H1 (cell line): ENCODE measurements at regions not wholly inside any gene's neighbourhood (a gene's known extent, or its start where the extent isn't known, plus 50 kb on each side); places are given as distances from the start of the nearest gene placed in this dataset.

Experiments used
- CTCF ChIA-PET: fragments of 300-600 bp; sonication (Branson Sonifier 250); formaldehyde crosslinking; loops from one replicate; lab custom pipeline; 2021; ENCODE audit not compliant: partially characterized antibody; lab: Charles Lee
- POLR2A ChIA-PET: fragments of 300-600 bp; sonication (Branson Sonifier 250); formaldehyde crosslinking; loops from one replicate; lab custom pipeline; 2021; ENCODE audit warnings: inconsistent platforms; ENCODE audit not compliant: partially characterized antibody; lab: Charles Lee
- DNase-seq, 2 experiments: peaks; one replicate each; pipeline versions ENCODE4 v3.0.0 to v3.0.0-alpha.2; 2010 to 2022; ENCODE audit warnings: low spot score in 2 of 2, low read depth in 1 of 2, mixed read lengths in 1 of 2
- FAIRE-seq: peaks from 2 replicates; lab custom pipeline; 2011; peaks lifted over from hg19 to GRCh38; lab: Jason Lieb, UNC
- H2AFZ ChIP-seq: 2 replicates; pipeline ENCODE4 v1.8.1; 2012; ENCODE audit warnings: low read length, inconsistent platforms
- H2AK5ac ChIP-seq: 2 replicates; pipeline ENCODE4 v1.6.1; 2013; ENCODE audit warnings: low read depth, low read length
- H2BK120ac ChIP-seq: replicated peaks from 2 replicates; pipeline ENCODE3; 2013; ENCODE audit warnings: low read depth, low read length, inconsistent platforms
- H2BK12ac ChIP-seq: 2 replicates; pipeline ENCODE4 v1.6.1; 2013; ENCODE audit warnings: low read depth, low read length
- H2BK15ac ChIP-seq: 2 replicates; pipeline ENCODE4 v1.6.1; 2013; ENCODE audit warnings: low read length
- H2BK20ac ChIP-seq: 2 replicates; pipeline ENCODE4 v1.6.1; 2013; ENCODE audit warnings: low read length
- H2BK5ac ChIP-seq: 2 replicates; pipeline ENCODE4 v1.6.1; 2013; ENCODE audit warnings: low read depth, low read length
- H3K14ac ChIP-seq: 2 replicates; pipeline ENCODE4 v1.6.1; 2013; ENCODE audit warnings: inconsistent platforms; ENCODE audit not compliant: insufficient read length
- H3K18ac ChIP-seq: 2 replicates; pipeline ENCODE4 v1.6.1; 2013; ENCODE audit warnings: low read length; ENCODE audit errors: extremely low read depth
- H3K23ac ChIP-seq: 2 replicates; pipeline ENCODE4 v1.6.1; 2013; ENCODE audit warnings: inconsistent platforms; ENCODE audit not compliant: insufficient read length
- H3K23me2 ChIP-seq: 2 replicates; pipeline ENCODE4 v1.6.1; 2013; ENCODE audit warnings: low read depth, low read length
- H3K27ac ChIP-seq: 2 replicates; pipeline ENCODE4 v1.6.1; 2011; ENCODE audit warnings: low read depth, low read length, inconsistent platforms
- H3K27me3 ChIP-seq, 4 experiments: replicated peaks in 1 of 4; 1 replicate in 1 of 4; 2 replicates in 3 of 4; pipeline versions ENCODE4 v1.6.1 to v1.8.1; 2011 to 2013; ENCODE audit warnings: low read length in 3 of 4, mild to moderate bottlenecking in 3 of 4, inconsistent platforms in 2 of 4, mixed read lengths in 2 of 4, moderate library complexity in 1 of 4; ENCODE audit not compliant: control insufficient read depth in 3 of 4, insufficient read depth in 3 of 4; ENCODE audit errors: extremely low read depth in 1 of 4
- H3K36me3 ChIP-seq, 4 experiments: 2 replicates each; pipeline versions ENCODE4 v1.6.1 to v1.8.1; 2011 to 2013; ENCODE audit warnings: mild to moderate bottlenecking in 4 of 4, low read length in 3 of 4, moderate library complexity in 2 of 4, control low read depth in 1 of 4, inconsistent platforms in 1 of 4; ENCODE audit not compliant: insufficient read depth in 4 of 4, control insufficient read depth in 2 of 4
- H3K4ac ChIP-seq: replicated peaks from 2 replicates; pipeline ENCODE3; 2013; ENCODE audit warnings: low read length, low read depth, mixed read lengths, inconsistent platforms; ENCODE audit not compliant: insufficient read length
- H3K4me1 ChIP-seq, 4 experiments: replicated peaks in 1 of 4; 1 replicate in 1 of 4; 2 replicates in 3 of 4; pipeline versions ENCODE4 v1.6.1 to v1.8.1; 2011 to 2013; ENCODE audit warnings: low read length in 3 of 4, inconsistent platforms in 2 of 4, mixed read lengths in 1 of 4; ENCODE audit not compliant: insufficient read depth in 4 of 4, control insufficient read depth in 3 of 4
- H3K4me2 ChIP-seq, 2 experiments: 2 replicates each; pipeline versions ENCODE4 v1.6.1 to v1.8.1; 2011 to 2013; ENCODE audit warnings: low read depth in 2 of 2, low read length in 2 of 2, control low read depth in 1 of 2, inconsistent platforms in 1 of 2, mild to moderate bottlenecking in 1 of 2; ENCODE audit not compliant: insufficient read depth in 1 of 2
- H3K4me3 ChIP-seq, 4 experiments: fragments of 200-600, 300-600 bp in 1 of 4; sonication (generic), shearing (Covaris generic), sonication (Bioruptor Twin) in 1 of 4; 2 replicates each; pipeline versions ENCODE4 v1.5.1 to v1.8.1; 2011 to 2016; ENCODE audit warnings: low read length in 4 of 4, low read depth in 3 of 4, control low read depth in 2 of 4, inconsistent platforms in 2 of 4, mild to moderate bottlenecking in 2 of 4, mixed read lengths in 1 of 4, moderate library complexity in 1 of 4; ENCODE audit not compliant: insufficient read depth in 2 of 4; ENCODE audit errors: extremely low read depth in 1 of 4
- H3K56ac ChIP-seq: replicated peaks from 2 replicates; pipeline ENCODE3; 2013; ENCODE audit warnings: low read depth, mild to moderate bottlenecking, mixed read lengths, low read length, inconsistent platforms; ENCODE audit not compliant: insufficient read length
- H3K79me1 ChIP-seq: 2 replicates; pipeline ENCODE4 v1.6.1; 2013; ENCODE audit warnings: low read depth, low read length, control low read depth
- H3K79me2 ChIP-seq, 2 experiments: 2 replicates each; pipeline versions ENCODE4 v1.6.1 to v1.8.1; 2012 to 2013; ENCODE audit warnings: low read length in 2 of 2, mild to moderate bottlenecking in 2 of 2, inconsistent platforms in 1 of 2; ENCODE audit not compliant: insufficient read depth in 2 of 2, control insufficient read depth in 1 of 2
- H3K9ac ChIP-seq, 4 experiments: replicated peaks in 1 of 4; 1 replicate in 1 of 4; 2 replicates in 3 of 4; pipeline versions ENCODE4 v1.6.1 to v1.8.1; 2011 to 2013; ENCODE audit warnings: low read depth in 3 of 4, low read length in 3 of 4, control low read depth in 2 of 4, mild to moderate bottlenecking in 2 of 4, moderate library complexity in 2 of 4, inconsistent platforms in 1 of 4; ENCODE audit errors: extremely low read depth in 1 of 4
- H3K9me3 ChIP-seq, 2 experiments: 2 replicates each; pipeline versions ENCODE4 v1.6.1 to v1.8.1; 2012 to 2013; ENCODE audit warnings: mild to moderate bottlenecking in 2 of 2, moderate library complexity in 2 of 2, control low read depth in 1 of 2, inconsistent platforms in 1 of 2, low read depth in 1 of 2, low read length in 1 of 2, mixed read lengths in 1 of 2; ENCODE audit not compliant: insufficient read depth in 2 of 2
- H4K20me1 ChIP-seq, 2 experiments: replicated peaks in 1 of 2; 2 replicates each; pipeline versions ENCODE3 to v1.8.1; 2011 to 2013; ENCODE audit warnings: inconsistent platforms in 2 of 2, low read length in 2 of 2, mild to moderate bottlenecking in 1 of 2; ENCODE audit not compliant: insufficient read depth in 2 of 2, control insufficient read depth in 1 of 2
- H4K5ac ChIP-seq: 2 replicates; pipeline ENCODE4 v1.6.1; 2013; ENCODE audit warnings: low read length, low read depth, mixed read lengths, inconsistent platforms; ENCODE audit not compliant: insufficient read length
- H4K8ac ChIP-seq: 2 replicates; pipeline ENCODE4 v1.8.0; 2013; ENCODE audit warnings: mild to moderate bottlenecking, moderate library complexity, low read length, inconsistent platforms; ENCODE audit not compliant: insufficient read depth; ENCODE audit errors: extremely low read depth
- H4K91ac ChIP-seq: replicated peaks from 2 replicates; pipeline ENCODE3; 2013; ENCODE audit warnings: low read length, mixed read lengths, inconsistent platforms; ENCODE audit not compliant: insufficient read length
- CBX5 ChIP-seq: fragments of 300-800, 300-1000 bp; sonication (generic); IDR thresholded peaks from 2 replicates; pipeline ENCODE4 v1.7.1; 2016; ENCODE audit warnings: antibody characterized with exemption, low read length, low read depth
- CBX8 ChIP-seq: fragments of 300-800, 300-1000 bp; sonication (generic); IDR thresholded peaks from 2 replicates; pipeline ENCODE4 v1.7.1; 2016; ENCODE audit warnings: low read depth, low read length, borderline replicate concordance
- CEBPB ChIP-seq: IDR thresholded peaks from 2 replicates; pipeline ENCODE4 v1.6.1; 2012; ENCODE audit warnings: low read depth, low read length
- FOSL1 ChIP-seq: IDR thresholded peaks from 2 replicates; pipeline ENCODE4 v1.6.1; 2011; ENCODE audit warnings: mild to moderate bottlenecking, low read depth, low read length, moderate library complexity; ENCODE audit not compliant: insufficient read depth
- GTF2F1 ChIP-seq: IDR thresholded peaks from 2 replicates; pipeline ENCODE4 v1.6.1; 2012; ENCODE audit warnings: low read depth, low read length, improper control_type of control experiment, borderline replicate concordance
- KDM5A ChIP-seq: fragments of 200-600 bp; IDR thresholded peaks from 2 replicates; pipeline ENCODE4 v1.7.1; 2012; ENCODE audit warnings: mild to moderate bottlenecking, low read length, inconsistent platforms, mixed read lengths
- PHF8 ChIP-seq: fragments of 200-600 bp; sonication (generic); conservative IDR thresholded peaks from 2 replicates; pipeline ENCODE4 v1.7.1; 2012; ENCODE audit warnings: low read depth, mild to moderate bottlenecking, inconsistent platforms, low read length, moderate library complexity
- RAD21 ChIP-seq, 2 experiments: IDR thresholded peaks in 1 of 2; conservative IDR thresholded peaks in 1 of 2; 2 replicates each; pipeline ENCODE4 v1.6.1; 2011; ENCODE audit warnings: low read depth in 2 of 2, low read length in 2 of 2, improper control_type of control experiment in 1 of 2, inconsistent platforms in 1 of 2, mild to moderate bottlenecking in 1 of 2, moderate library complexity in 1 of 2
- RBBP5 ChIP-seq: IDR thresholded peaks from 2 replicates; pipeline ENCODE4 v1.7.1; 2012; ENCODE audit warnings: low read depth, mild to moderate bottlenecking, inconsistent platforms, low read length, moderate library complexity, borderline replicate concordance
- RFX5 ChIP-seq: IDR thresholded peaks from 2 replicates; pipeline ENCODE4 v1.6.1; 2011; ENCODE audit warnings: low read depth, low read length, improper control_type of control experiment, borderline replicate concordance
- SIN3A ChIP-seq, 2 experiments: IDR thresholded peaks in 1 of 2; conservative IDR thresholded peaks in 1 of 2; 2 replicates each; pipeline ENCODE4 v1.6.1; 2011 to 2012; ENCODE audit warnings: low read length in 2 of 2, improper control_type of control experiment in 1 of 2, low read depth in 1 of 2, mild to moderate bottlenecking in 1 of 2
- SP1 ChIP-seq: IDR thresholded peaks from 2 replicates; pipeline ENCODE4 v1.6.1; 2011; ENCODE audit warnings: low read depth, low read length
- SP4 ChIP-seq: IDR thresholded peaks from 2 replicates; pipeline ENCODE4 v1.6.1; 2012; ENCODE audit warnings: low read length, inconsistent platforms
- TBP ChIP-seq: IDR thresholded peaks from 2 replicates; pipeline ENCODE4 v1.6.1; 2011; ENCODE audit warnings: low read depth, low read length, improper control_type of control experiment
- WGBS, 2 experiments: shearing (Covaris generic) in 1 of 2; methylation state at CpG; one replicate each; pipeline versions ENCODE4 v1.1.6 to v1.1.7; 2013 to 2015; ENCODE audit warnings: low lambda C conversion rate in 2 of 2, mixed read lengths in 2 of 2, inconsistent platforms in 1 of 2, low coverage in 1 of 2, missing lambda C conversion rate in 1 of 2; ENCODE audit not compliant: insufficient replicate concordance in 2 of 2, insufficient coverage in 1 of 2, insufficient read length in 1 of 2; ENCODE audit errors: extremely low coverage in 1 of 2, missing lambda C conversion rate in 1 of 2; 5-methylcytosine and 5-hydroxymethylcytosine counted together
- TF ChIP-seq, protein P1 (sequence below): IDR thresholded peaks from 2 replicates; pipeline ENCODE4 v1.6.1; 2011; ENCODE audit warnings: low read depth, mild to moderate bottlenecking, low read length; ENCODE audit not compliant: insufficient read depth

DNA sequence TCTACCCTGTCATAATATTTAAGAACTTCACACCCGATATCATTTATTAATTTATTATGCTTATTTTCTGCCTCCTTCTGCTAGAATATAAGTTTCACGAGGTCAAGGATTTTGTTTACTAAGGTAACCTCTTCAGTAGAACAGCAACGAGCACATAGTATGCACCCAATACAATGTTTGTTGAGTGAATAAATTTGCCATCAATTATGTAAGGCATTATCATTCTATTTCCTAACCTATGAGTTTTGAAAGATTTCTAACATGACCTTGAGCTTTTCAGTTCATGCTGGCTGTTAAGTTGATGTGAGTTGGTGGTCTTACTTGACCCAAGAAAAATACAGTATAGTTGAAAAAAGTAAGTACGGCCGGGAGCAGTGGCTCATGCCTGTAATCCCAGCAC, 125.9 kb upstream of the LOC128125822 start:
- Histone ChIP-seq H4K20me1 (no peaks in the 10 kb centered on the region), H3K79me2 (no peaks in the 10 kb centered on the region), H3K56ac (no peak overlapping the region), H2BK15ac (no peak overlapping the region), H3K23ac (no peak overlapping the region), H3K23me2 (no peaks in the 10 kb centered on the region), H3K4ac (no peak overlapping the region), H3K4me1 (no peaks in the 10 kb centered on the region), H3K4me3 (no peak overlapping the region), H3K79me1 (no peaks in the 10 kb centered on the region), H3K27me3 (no peaks in the 10 kb centered on the region), H3K14ac (no peak overlapping the region), H3K4me2 (no peak overlapping the region), H4K8ac (no peak overlapping the region), H3K27ac (no peak overlapping the region), H4K5ac (no peak overlapping the region), H3K36me3 (no peaks in the 10 kb centered on the region), H3K9ac (no peak overlapping the region), H4K91ac (no peak overlapping the region), H2BK12ac (no peak overlapping the region), H3K9me3 (peaks cover 3 to 8% of the 10 kb centered on the region in 2 experiments; a peak in 2 of 4 replicates), H2BK120ac (no peak overlapping the region), H2AFZ (no peak overlapping the region), H2BK5ac (no peak overlapping the region), H2BK20ac (no peak overlapping the region), H2AK5ac (no peak overlapping the region), H3K18ac (no peak overlapping the region)
- ChIA-PET CTCF (no interaction called here), POLR2A (no interaction called here)
- FAIRE-seq (no peak), DNase-seq (no peak)
- 87% methylated on average over 5 of the region's 5 CpGs; no CpG with 5 or more reads in 1 of the 2 experiments for WGBS, 2 experiments
- no peak for TF ChIP-seq RBBP5
- no peak for TF ChIP-seq TBP
- TF ChIP-seq GTF2F1: no peak
- no peak for TF ChIP-seq RAD21 (IDR thresholded peaks at IDR 0.05 in 1 of 2, conservative IDR thresholded peaks at IDR 0.05 in 1 of 2; ENCODE audit: low read depth in 2 of 2, low read length in 2 of 2)
- no peak for TF ChIP-seq KDM5A
- TF ChIP-seq RFX5: no peak
- no peak for TF ChIP-seq SP1
- no peak for TF ChIP-seq SIN3A (conservative IDR thresholded peaks at IDR 0.05 in 1 of 2, IDR thresholded peaks at IDR 0.05 in 1 of 2; ENCODE audit: low read depth in 1 of 2, low read length in 2 of 2)
- TF ChIP-seq CBX8: no peak
- no peak for TF ChIP-seq SP4
- TF ChIP-seq, protein P1, sequence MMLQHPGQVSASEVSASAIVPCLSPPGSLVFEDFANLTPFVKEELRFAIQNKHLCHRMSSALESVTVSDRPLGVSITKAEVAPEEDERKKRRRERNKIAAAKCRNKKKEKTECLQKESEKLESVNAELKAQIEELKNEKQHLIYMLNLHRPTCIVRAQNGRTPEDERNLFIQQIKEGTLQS: no peak
- TF ChIP-seq CBX5: no peak
- TF ChIP-seq CEBPB: no peak
- TF ChIP-seq PHF8: no peak
- no peak for TF ChIP-seq FOSL1
